Stimulated activated naive CD4-positive, alpha-beta T cell treated with Interleukin-2 at 50 U/mL for 16 hours (primary cell): ENCODE measurements at regions not wholly inside any gene's neighbourhood (a gene's known extent, or its start where the extent isn't known, plus 50 kb on each side); places are given as distances from the start of the nearest gene placed in this dataset.

Experiments
- DNase-seq: peaks from one replicate; lab custom pipeline; 2025; lab: John Stamatoyannopoulos, UW

GRCh38 chr21:43317959-43318358 is 109.0 kb downstream of the SIK1 start:
- no peak for DNase-seq

- no peak for DNase-seq
Measured at GRCh38 chr21:43317254-43317748, 109.6 kb downstream of the SIK1 start.

- no peak for DNase-seq
Measured at GRCh38 chr21:43316156-43316845, 110.6 kb downstream of the SIK1 start.

- no peak for DNase-seq
Measured at GRCh38 chr21:43315244-43316137, 111.4 kb downstream of the SIK1 start.

GRCh38 chr21:43313939-43314405 is 113.0 kb downstream of the SIK1 start:
- DNase-seq, result no peak

- no peak for DNase-seq
Measured at GRCh38 chr21:43313221-43313938, 113.6 kb downstream of the SIK1 start.

GRCh38 chr21:43312751-43313169 is 114.2 kb downstream of the SIK1 start:
- DNase-seq, result no peak

GRCh38 chr21:43312011-43312410 is 114.9 kb downstream of the SIK1 start:
- DNase-seq, result no peak

GRCh38 chr21:43311301-43311817 is 115.6 kb downstream of the SIK1 start:
- no peak for DNase-seq

- no peak for DNase-seq
Measured at GRCh38 chr21:43308815-43309283, 118.1 kb downstream of the SIK1 start.

GRCh38 chr21:43308101-43308814 is 118.7 kb downstream of the SIK1 start:
- no peak for DNase-seq

- no peak for DNase-seq
Measured at GRCh38 chr21:43307677-43308070, 119.3 kb downstream of the SIK1 start.

GRCh38 chr21:43306911-43307676 is 119.8 kb downstream of the SIK1 start:
- DNase-seq, result no peak

GRCh38 chr21:43306391-43306790 is 120.5 kb downstream of the SIK1 start:
- no peak for DNase-seq

- no peak for DNase-seq
Measured at GRCh38 chr21:43305811-43306311, 121.1 kb downstream of the SIK1 start.

- DNase-seq, result no peak
Measured at GRCh38 chr21:43305336-43305665, 121.6 kb downstream of the SIK1 start.

- DNase-seq, result no peak
Measured at GRCh38 chr21:43304621-43305335, 122.2 kb downstream of the SIK1 start.

- no peak for DNase-seq
Measured at GRCh38 chr21:43304206-43304605, 122.7 kb downstream of the SIK1 start.

GRCh38 chr21:43303275-43304178 is 123.4 kb downstream of the SIK1 start:
- DNase-seq, result no peak
